ENCODE measurements at regions not wholly inside any gene's neighbourhood (a gene's known extent, or its start where the extent isn't known, plus 50 kb on each side); places are given as distances from the start of the nearest gene placed in this dataset.

GRCh38 chr20:57895161-57895855, 185.5 kb upstream of the PMEPA1 start:
- DNase-seq = peak in 1 of 10 donors; percentile 62
- intact Hi-C loops (cut with DNase I) = no loop called here

- intact Hi-C loops (cut with DNase I) = no loop called here
Observed at GRCh38 chr20:57894522-57894921, 184.7 kb upstream of the PMEPA1 start.

GRCh38 chr20:57894096-57894495, 184.3 kb upstream of the PMEPA1 start:
- intact Hi-C loops (cut with DNase I) = no loop called here
- peak in 1 of 10 donors; percentile 80 for DNase-seq

More at GRCh38 chr20:57894522-57894921, 184.7 kb upstream of the PMEPA1 start:
- no peak for DNase-seq

- peak in 3 of 10 donors; percentile 25 to 86 (median 37) for DNase-seq
- intact Hi-C loops (cut with DNase I) = no loop called here
Observed at GRCh38 chr20:57893366-57893999, 183.7 kb upstream of the PMEPA1 start.

GRCh38 chr20:57892471-57892870, 182.7 kb upstream of the PMEPA1 start:
- intact Hi-C loops (cut with DNase I) = no loop called here

GRCh38 chr20:57891014-57891413, 181.2 kb upstream of the PMEPA1 start:
- no peak for DNase-seq
- intact Hi-C loops (cut with DNase I) = no loop called here

More at GRCh38 chr20:57892471-57892870, 182.7 kb upstream of the PMEPA1 start:
- peak in 1 of 10 donors; percentile 42 for DNase-seq

- intact Hi-C loops (cut with DNase I) = no loop called here
- DNase-seq = no peak
Observed at GRCh38 chr20:57890202-57890800, 180.5 kb upstream of the PMEPA1 start.

GRCh38 chr20:57888591-57888990, 178.8 kb upstream of the PMEPA1 start:
- intact Hi-C loops (cut with DNase I) = no loop called here
- no peak for DNase-seq

- no peak for DNase-seq
- intact Hi-C loops (cut with DNase I) = no loop called here
Observed at GRCh38 chr20:57884956-57885355, 175.1 kb upstream of the PMEPA1 start.

- intact Hi-C loops (cut with DNase I) = no loop called here
- DNase-seq = no peak
Observed at GRCh38 chr20:57883761-57884160, 173.9 kb upstream of the PMEPA1 start.

- intact Hi-C loops (cut with DNase I) = no loop called here
- DNase-seq = no peak
Observed at GRCh38 chr20:57883224-57883623, 173.4 kb upstream of the PMEPA1 start.

GRCh38 chr20:57882451-57883161, 172.8 kb upstream of the PMEPA1 start:
- intact Hi-C loops (cut with DNase I) = no loop called here
- DNase-seq = no peak

- intact Hi-C loops (cut with DNase I) = no loop called here
- no peak for DNase-seq
Observed at GRCh38 chr20:57881466-57882385, 171.9 kb upstream of the PMEPA1 start.

- no peak for DNase-seq
- intact Hi-C loops (cut with DNase I) = no loop called here
Observed at GRCh38 chr20:57880571-57880892, 170.7 kb upstream of the PMEPA1 start.

GRCh38 chr20:57879779-57880570, 170.2 kb upstream of the PMEPA1 start:
- DNase-seq = no peak
- intact Hi-C loops (cut with DNase I) = no loop called here

- no peak for DNase-seq
- intact Hi-C loops (cut with DNase I) = no loop called here
Observed at GRCh38 chr20:57879437-57879778, 169.6 kb upstream of the PMEPA1 start.

GRCh38 chr20:57878786-57879424, 169.1 kb upstream of the PMEPA1 start:
- intact Hi-C loops (cut with DNase I) = no loop called here
- no peak for DNase-seq

- intact Hi-C loops (cut with DNase I) = no loop called here
Observed at GRCh38 chr20:57877995-57878394, 168.2 kb upstream of the PMEPA1 start.

More at GRCh38 chr20:57877995-57878394, 168.2 kb upstream of the PMEPA1 start:
- DNase-seq = no peak
